Central memory CD4-positive, alpha-beta T cell (primary cell): ENCODE measurements at regions not wholly inside any gene's neighbourhood (a gene's known extent, or its start where the extent isn't known, plus 50 kb on each side); places are given as distances from the start of the nearest gene placed in this dataset.
"Not testable (repeated sequence)": the region's sequence is repeated elsewhere in the genome, so short reads cannot be mapped to it uniquely, and the experiment has no call there.

Experiments
- DNase-seq: peaks from one replicate; pipeline ENCODE4 v3.0.0; 2022

DNA sequence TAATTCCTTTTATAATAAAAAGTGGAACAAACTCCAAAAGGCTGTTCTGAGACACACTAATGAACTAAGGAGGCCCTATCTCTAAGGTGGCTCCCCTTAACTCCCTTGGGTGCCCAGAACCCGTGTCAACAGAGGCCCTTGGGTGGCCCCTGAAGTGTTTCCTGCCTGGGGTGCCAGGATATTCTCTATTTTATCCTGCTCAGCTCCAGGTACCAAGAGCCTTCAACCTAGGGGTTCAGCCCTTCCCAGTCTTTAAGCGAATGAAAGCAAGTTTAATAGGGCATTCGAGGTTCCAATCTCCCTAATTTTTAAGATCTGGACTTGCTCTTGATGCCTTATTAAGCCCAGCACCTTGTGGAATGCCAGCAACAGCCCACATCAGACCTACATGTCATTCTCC is 64.4 kb upstream of the MYO3A start:
- no peak for DNase-seq

- DNase-seq: not testable (repeated sequence)
These were observed 59.6 kb upstream of the MYO3A start for GRCh38 chr10:25874402-25874801.

GRCh38 chr10:25875556-25876165 is 58.4 kb upstream of the MYO3A start:
- DNase-seq: peak; percentile 23

DNA sequence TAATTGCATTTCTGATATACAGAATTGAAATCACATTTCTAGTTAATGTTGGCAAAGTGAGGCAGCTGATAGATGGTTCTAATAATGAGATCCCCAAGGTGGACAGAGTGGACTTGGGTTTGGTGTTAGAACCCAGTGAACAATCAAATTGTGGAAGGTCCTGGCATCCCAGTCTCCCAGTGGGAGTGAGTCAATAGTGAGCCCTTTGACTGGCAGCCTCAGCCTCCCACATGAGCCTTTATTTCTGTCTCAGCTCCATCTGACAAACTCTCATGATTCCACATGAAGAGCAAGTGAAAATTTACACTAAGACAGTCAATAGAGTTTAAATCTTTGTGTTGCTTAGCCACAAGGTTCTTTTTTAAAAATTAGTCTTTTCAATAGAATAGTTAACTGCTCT is 56.7 kb upstream of the MYO3A start:
- no peak for DNase-seq
